Mesothelial cell of epicardium (in vitro differentiated cells): ENCODE measurements at regions not wholly inside any gene's neighbourhood (a gene's known extent, or its start where the extent isn't known, plus 50 kb on each side); places are given as distances from the start of the nearest gene placed in this dataset.

ENCODE experiments used
- DNase-seq, 2 experiments: peaks; one replicate each; pipeline ENCODE4 v3.0.0; 2021; ENCODE audit warnings: low spot score in 2 of 2; ENCODE audit not compliant: unreplicated experiment in 2 of 2
- H3K27ac Mint-ChIP-seq: 2 replicates; pipeline ENCODE4 v1.8.0; 2021; ENCODE audit warnings: mixed read lengths
- H3K27me3 Mint-ChIP-seq: 2 replicates; pipeline ENCODE4 v1.8.0; 2021; ENCODE audit warnings: low read depth, mixed read lengths
- H3K36me3 Mint-ChIP-seq: 2 replicates; pipeline ENCODE4 v1.8.0; 2021; ENCODE audit warnings: mixed read lengths
- H3K4me1 Mint-ChIP-seq: 2 replicates; pipeline ENCODE4 v1.8.0; 2021; ENCODE audit warnings: mixed read lengths
- H3K4me3 Mint-ChIP-seq: 2 replicates; pipeline ENCODE4 v1.8.0; 2021; ENCODE audit warnings: mild to moderate bottlenecking, moderate library complexity, mixed read lengths
- H3K9me3 Mint-ChIP-seq: 2 replicates; pipeline ENCODE4 v1.8.0; 2021; ENCODE audit warnings: mixed read lengths
- CTCF ChIP-seq: fragments of 200-600 bp; sonication (generic); IDR thresholded peaks from one replicate; pipeline ENCODE4 v1.5.0; 2021; ENCODE audit warnings: antibody characterized with exemption; ENCODE audit not compliant: unreplicated experiment

- DNase-seq: no peak
- H3K27ac Mint-ChIP-seq: no peak overlapping the region
- TF ChIP-seq CTCF: no peak
- H3K4me3 Mint-ChIP-seq: no peak overlapping the region
- peaks cover 17% of the 10 kb centered on the region for H3K9me3 Mint-ChIP-seq
- no peaks in the 10 kb centered on the region for H3K4me1 Mint-ChIP-seq
- no peaks in the 10 kb centered on the region for H3K36me3 Mint-ChIP-seq
- H3K27me3 Mint-ChIP-seq: no peaks in the 10 kb centered on the region
Measured at GRCh38 chr12:28689398-28690175, 459.5 kb upstream of the FAR2 start.

GRCh38 chr12:28693565-28694219 lies 455.4 kb upstream of the FAR2 start:
- H3K9me3 Mint-ChIP-seq: peaks cover 8% of the 10 kb centered on the region
- no peaks in the 10 kb centered on the region for H3K4me1 Mint-ChIP-seq
- H3K4me3 Mint-ChIP-seq: no peak overlapping the region
- TF ChIP-seq CTCF: no peak
- no peaks in the 10 kb centered on the region for H3K36me3 Mint-ChIP-seq
- H3K27me3 Mint-ChIP-seq: no peaks in the 10 kb centered on the region
- H3K27ac Mint-ChIP-seq: no peak overlapping the region
- no peak for DNase-seq

GRCh38 chr12:28698553-28698952 lies 450.5 kb upstream of the FAR2 start:
- no peaks in the 10 kb centered on the region for H3K36me3 Mint-ChIP-seq
- H3K4me3 Mint-ChIP-seq: no peak overlapping the region
- H3K4me1 Mint-ChIP-seq: no peaks in the 10 kb centered on the region
- DNase-seq: no peak
- TF ChIP-seq CTCF: no peak
- H3K27ac Mint-ChIP-seq: no peak overlapping the region
- H3K9me3 Mint-ChIP-seq: peaks cover 23% of the 10 kb centered on the region
- H3K27me3 Mint-ChIP-seq: no peaks in the 10 kb centered on the region

- Mint-ChIP-seq H3K4me3 (no peak overlapping the region), H3K9me3 (peaks cover 28% of the 10 kb centered on the region), H3K27ac (no peak overlapping the region), H3K4me1 (no peaks in the 10 kb centered on the region), H3K36me3 (no peaks in the 10 kb centered on the region), H3K27me3 (no peaks in the 10 kb centered on the region)
- DNase-seq: no peak
- no peak for TF ChIP-seq CTCF
Measured at GRCh38 chr12:28699029-28699428, 450.0 kb upstream of the FAR2 start.

GRCh38 chr12:28700161-28700560 lies 448.9 kb upstream of the FAR2 start:
- no peak overlapping the region for H3K4me3 Mint-ChIP-seq
- H3K27ac Mint-ChIP-seq: no peak overlapping the region
- no peaks in the 10 kb centered on the region for H3K4me1 Mint-ChIP-seq
- peaks cover 36% of the 10 kb centered on the region for H3K9me3 Mint-ChIP-seq
- TF ChIP-seq CTCF: no peak
- DNase-seq: no peak
- no peaks in the 10 kb centered on the region for H3K36me3 Mint-ChIP-seq
- H3K27me3 Mint-ChIP-seq: no peaks in the 10 kb centered on the region
